ENCODE measurements at regions not wholly inside any gene's neighbourhood (a gene's known extent, or its start where the extent isn't known, plus 50 kb on each side); places are given as distances from the start of the nearest gene placed in this dataset.

- TF ChIP-seq, protein P1, sequence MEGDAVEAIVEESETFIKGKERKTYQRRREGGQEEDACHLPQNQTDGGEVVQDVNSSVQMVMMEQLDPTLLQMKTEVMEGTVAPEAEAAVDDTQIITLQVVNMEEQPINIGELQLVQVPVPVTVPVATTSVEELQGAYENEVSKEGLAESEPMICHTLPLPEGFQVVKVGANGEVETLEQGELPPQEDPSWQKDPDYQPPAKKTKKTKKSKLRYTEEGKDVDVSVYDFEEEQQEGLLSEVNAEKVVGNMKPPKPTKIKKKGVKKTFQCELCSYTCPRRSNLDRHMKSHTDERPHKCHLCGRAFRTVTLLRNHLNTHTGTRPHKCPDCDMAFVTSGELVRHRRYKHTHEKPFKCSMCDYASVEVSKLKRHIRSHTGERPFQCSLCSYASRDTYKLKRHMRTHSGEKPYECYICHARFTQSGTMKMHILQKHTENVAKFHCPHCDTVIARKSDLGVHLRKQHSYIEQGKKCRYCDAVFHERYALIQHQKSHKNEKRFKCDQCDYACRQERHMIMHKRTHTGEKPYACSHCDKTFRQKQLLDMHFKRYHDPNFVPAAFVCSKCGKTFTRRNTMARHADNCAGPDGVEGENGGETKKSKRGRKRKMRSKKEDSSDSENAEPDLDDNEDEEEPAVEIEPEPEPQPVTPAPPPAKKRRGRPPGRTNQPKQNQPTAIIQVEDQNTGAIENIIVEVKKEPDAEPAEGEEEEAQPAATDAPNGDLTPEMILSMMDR (IDR thresholded peaks at IDR 0.05), result no peak
- TF ChIP-seq POLR2AphosphoS5 (IDR thresholded peaks at IDR 0.05) (no peak), POLR2A (IDR thresholded peaks at IDR 0.05) (no peak), EP300 (IDR thresholded peaks at IDR 0.05) (no peak)
Observed at GRCh38 chr4:124915073-124915472, 202.5 kb upstream of the ANKRD50 start.
